ENCODE measurements at regions not wholly inside any gene's neighbourhood (a gene's known extent, or its start where the extent isn't known, plus 50 kb on each side); places are given as distances from the start of the nearest gene placed in this dataset.

- Histone ChIP-seq H3K9me3 (no peaks in the 10 kb centered on the region), H3K27ac (no peak overlapping the region), H3K4me1 (no peaks in the 10 kb centered on the region), H3K4me2 (no peak overlapping the region), H3K4me3 (no peak overlapping the region)
- DNase-seq (ENCODE audit: low read depth in 1 of 2, low spot score in 1 of 2) (no peak), FAIRE-seq (peak; percentile 36), ATAC-seq (no peak)
- 41% methylated on average over 3 of the region's 3 CpGs for WGBS (ENCODE audit: missing lambda C conversion rate)
- ChIA-PET POLR2A (no interaction called here), CTCF (interaction anchor here (0.6 to 5.8 kb wide), 3 partner anchors 266 to 737 kb away, joined by 3 to 29 read pairs (median 4); no protein-coding TSS in a partner anchor)
- TF ChIP-seq JUN (IDR thresholded peaks at IDR 0.05) (no peak), ATOH8 (CRISPR knock-in tag; IDR thresholded peaks at IDR 0.05; ENCODE audit: low read depth) (no peak), ELK1 (IDR thresholded peaks at IDR 0.05; ENCODE audit: low read depth, low read length) (no peak), RAD21 (conservative IDR thresholded peaks at IDR 0.05 in 1 of 2, IDR thresholded peaks at IDR 0.05 in 1 of 2) (no peak), EHMT2 (IDR thresholded peaks at IDR 0.05; ENCODE audit: low read depth) (no peak), CBX8 (IDR thresholded peaks at IDR 0.05) (no peak), BCL3 (IDR thresholded peaks at IDR 0.05) (no peak), HOXA7 (CRISPR knock-in tag; IDR thresholded peaks at IDR 0.05) (no peak), ZC3H11A (IDR thresholded peaks at IDR 0.05) (no peak), NR3C1 (IDR thresholded peaks at IDR 0.05) (no peak), FOXS1 (CRISPR knock-in tag; IDR thresholded peaks at IDR 0.05) (no peak), CBX2 (IDR thresholded peaks at IDR 0.05; ENCODE audit: borderline replicate concordance, low read depth) (no peak), GATA3 (IDR thresholded peaks at IDR 0.05; ENCODE audit: borderline replicate concordance) (no peak), NPAS2 (CRISPR knock-in tag; IDR thresholded peaks at IDR 0.05; ENCODE audit: borderline replicate concordance) (no peak), RNF2 (IDR thresholded peaks at IDR 0.05; ENCODE audit: borderline replicate concordance, low read depth) (no peak)
Measured at GRCh38 chr12:59087691-59088090, 167.4 kb upstream of the LRIG3 start.

DNA sequence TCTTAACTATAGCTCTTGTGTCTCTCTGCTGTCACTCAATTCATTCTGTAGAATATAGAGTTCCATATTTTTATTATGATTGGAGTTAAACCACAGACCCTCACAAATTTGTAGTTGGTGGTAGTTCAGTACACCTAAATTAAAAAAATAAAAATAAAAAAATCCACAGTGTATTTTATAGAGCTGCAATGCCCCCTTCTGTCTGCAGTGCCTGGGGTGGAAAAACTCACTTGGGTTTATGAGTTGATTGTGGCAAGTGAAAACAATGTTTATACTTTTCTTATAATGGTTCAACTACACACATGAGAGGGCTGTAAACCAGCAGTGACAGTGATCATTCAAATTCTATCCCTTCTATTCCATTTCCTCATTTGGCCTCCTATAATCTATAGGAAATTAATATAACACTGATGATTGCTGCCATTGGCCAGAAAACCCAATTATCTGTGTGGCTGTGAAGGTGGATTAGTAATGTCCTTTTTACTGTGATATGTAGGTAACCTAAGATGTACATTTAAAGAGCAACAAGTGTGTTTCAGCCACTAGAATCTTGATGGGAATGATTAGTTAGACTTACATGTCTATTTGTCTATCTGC is 166.9 kb upstream of the LRIG3 start:
- no peak for ATAC-seq
- CTCF ChIA-PET, result interaction anchor here (0.7 to 5.8 kb wide), 8 partner anchors 9 to 1104 kb away, joined by 3 to 29 read pairs (median 3); no protein-coding TSS in a partner anchor

More for the DNA sequence above, 166.9 kb upstream of the LRIG3 start:
- TF ChIP-seq, protein P1, sequence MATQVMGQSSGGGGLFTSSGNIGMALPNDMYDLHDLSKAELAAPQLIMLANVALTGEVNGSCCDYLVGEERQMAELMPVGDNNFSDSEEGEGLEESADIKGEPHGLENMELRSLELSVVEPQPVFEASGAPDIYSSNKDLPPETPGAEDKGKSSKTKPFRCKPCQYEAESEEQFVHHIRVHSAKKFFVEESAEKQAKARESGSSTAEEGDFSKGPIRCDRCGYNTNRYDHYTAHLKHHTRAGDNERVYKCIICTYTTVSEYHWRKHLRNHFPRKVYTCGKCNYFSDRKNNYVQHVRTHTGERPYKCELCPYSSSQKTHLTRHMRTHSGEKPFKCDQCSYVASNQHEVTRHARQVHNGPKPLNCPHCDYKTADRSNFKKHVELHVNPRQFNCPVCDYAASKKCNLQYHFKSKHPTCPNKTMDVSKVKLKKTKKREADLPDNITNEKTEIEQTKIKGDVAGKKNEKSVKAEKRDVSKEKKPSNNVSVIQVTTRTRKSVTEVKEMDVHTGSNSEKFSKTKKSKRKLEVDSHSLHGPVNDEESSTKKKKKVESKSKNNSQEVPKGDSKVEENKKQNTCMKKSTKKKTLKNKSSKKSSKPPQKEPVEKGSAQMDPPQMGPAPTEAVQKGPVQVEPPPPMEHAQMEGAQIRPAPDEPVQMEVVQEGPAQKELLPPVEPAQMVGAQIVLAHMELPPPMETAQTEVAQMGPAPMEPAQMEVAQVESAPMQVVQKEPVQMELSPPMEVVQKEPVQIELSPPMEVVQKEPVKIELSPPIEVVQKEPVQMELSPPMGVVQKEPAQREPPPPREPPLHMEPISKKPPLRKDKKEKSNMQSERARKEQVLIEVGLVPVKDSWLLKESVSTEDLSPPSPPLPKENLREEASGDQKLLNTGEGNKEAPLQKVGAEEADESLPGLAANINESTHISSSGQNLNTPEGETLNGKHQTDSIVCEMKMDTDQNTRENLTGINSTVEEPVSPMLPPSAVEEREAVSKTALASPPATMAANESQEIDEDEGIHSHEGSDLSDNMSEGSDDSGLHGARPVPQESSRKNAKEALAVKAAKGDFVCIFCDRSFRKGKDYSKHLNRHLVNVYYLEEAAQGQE (IDR thresholded peaks at IDR 0.05), result no peak
- no peak for TF ChIP-seq ESRRA (IDR thresholded peaks at IDR 0.05; ENCODE audit: borderline replicate concordance, low read length)
- TF ChIP-seq RAD21 (conservative IDR thresholded peaks at IDR 0.05 in 1 of 2, IDR thresholded peaks at IDR 0.05 in 1 of 2), result peak; percentile 69 to 76
- TF ChIP-seq SMC3 (IDR thresholded peaks at IDR 0.05), result peak; percentile 82
- TF ChIP-seq, protein P2, sequence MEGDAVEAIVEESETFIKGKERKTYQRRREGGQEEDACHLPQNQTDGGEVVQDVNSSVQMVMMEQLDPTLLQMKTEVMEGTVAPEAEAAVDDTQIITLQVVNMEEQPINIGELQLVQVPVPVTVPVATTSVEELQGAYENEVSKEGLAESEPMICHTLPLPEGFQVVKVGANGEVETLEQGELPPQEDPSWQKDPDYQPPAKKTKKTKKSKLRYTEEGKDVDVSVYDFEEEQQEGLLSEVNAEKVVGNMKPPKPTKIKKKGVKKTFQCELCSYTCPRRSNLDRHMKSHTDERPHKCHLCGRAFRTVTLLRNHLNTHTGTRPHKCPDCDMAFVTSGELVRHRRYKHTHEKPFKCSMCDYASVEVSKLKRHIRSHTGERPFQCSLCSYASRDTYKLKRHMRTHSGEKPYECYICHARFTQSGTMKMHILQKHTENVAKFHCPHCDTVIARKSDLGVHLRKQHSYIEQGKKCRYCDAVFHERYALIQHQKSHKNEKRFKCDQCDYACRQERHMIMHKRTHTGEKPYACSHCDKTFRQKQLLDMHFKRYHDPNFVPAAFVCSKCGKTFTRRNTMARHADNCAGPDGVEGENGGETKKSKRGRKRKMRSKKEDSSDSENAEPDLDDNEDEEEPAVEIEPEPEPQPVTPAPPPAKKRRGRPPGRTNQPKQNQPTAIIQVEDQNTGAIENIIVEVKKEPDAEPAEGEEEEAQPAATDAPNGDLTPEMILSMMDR (IDR thresholded peaks at IDR 0.05), result peak; percentile 54
- no peak for TF ChIP-seq HOXA7 (CRISPR knock-in tag; IDR thresholded peaks at IDR 0.05)
- Histone ChIP-seq H3K4me3 (no peak overlapping the region), H3K4me2 (no peak overlapping the region), H3K9me3 (no peaks in the 10 kb centered on the region), H3K27ac (no peak overlapping the region), H3K4me1 (no peaks in the 10 kb centered on the region)
- no peak for FAIRE-seq
- POLR2A ChIA-PET, result no interaction called here
- DNase-seq (ENCODE audit: low read depth in 1 of 2, low spot score in 1 of 2), result no peak

Measured in A549 (cell line).